ENCODE measurements at regions not wholly inside any gene's neighbourhood (a gene's known extent, or its start where the extent isn't known, plus 50 kb on each side); places are given as distances from the start of the nearest gene placed in this dataset.

GRCh38 chr3:188001926-188002325, 152.0 kb upstream of the LPP start:
- CTCF ChIA-PET, result no interaction called here
- H3K4me2 ChIP-seq (replicated peaks; ENCODE audit: low read depth, low read length, poor library complexity, severe bottlenecking), result no peak overlapping the region
- ATAC-seq (ENCODE audit: low read depth) (no peak), DNase-seq (no peak)
- H3K4me1 Mint-ChIP-seq, result peaks cover 31% of the 10 kb centered on the region
- H3K4me3 Mint-ChIP-seq, result no peak overlapping the region
- no peaks in the 10 kb centered on the region for H3K27me3 ChIP-seq (replicated peaks in 1 of 4; ENCODE audit: control extremely low read depth in 1 of 4, control insufficient read depth in 3 of 4, insufficient read depth in 4 of 4, low read length in 3 of 4)
- POLR2A ChIA-PET, result no interaction called here
- TF ChIP-seq CTCF (IDR thresholded peaks at IDR 0.05) (no peak), EZH2 (IDR thresholded peaks at IDR 0.05; ENCODE audit: borderline replicate concordance, insufficient read depth, low read depth, low read length, poor library complexity, severe bottlenecking) (no peak)
- H3K4me1 ChIP-seq (ENCODE audit: control insufficient read depth in 2 of 2, insufficient read depth in 2 of 2, low read length in 2 of 2), result peaks cover 19 to 21% of the 10 kb centered on the region in 2 donors
- no peak overlapping the region for H3K27ac Mint-ChIP-seq
- peaks cover 0 to 1% (median 0%) of the 10 kb centered on the region in 3 donors for H3K9me3 ChIP-seq (ENCODE audit: control extremely low read depth in 1 of 3, control insufficient read depth in 2 of 3, insufficient read depth in 1 of 3, low read length in 2 of 3)
- H3K36me3 ChIP-seq (replicated peaks in 1 of 2; ENCODE audit: control extremely low read depth in 1 of 2, control insufficient read depth in 1 of 2, extremely low read depth in 1 of 2, insufficient read depth in 2 of 2, low read length in 1 of 2), result no peaks in the 10 kb centered on the region
- H3K79me2 ChIP-seq (ENCODE audit: control insufficient read depth, insufficient read depth, low read length), result no peaks in the 10 kb centered on the region
- no peak overlapping the region for H3K9ac ChIP-seq (ENCODE audit: low read length)
- no peak overlapping the region for H3K4me3 ChIP-seq (ENCODE audit: control extremely low read depth in 1 of 5, extremely low read depth in 1 of 5, insufficient read depth in 1 of 5, low read depth in 2 of 5, low read length in 4 of 5)
- no peaks in the 10 kb centered on the region for H3K9me3 Mint-ChIP-seq (ENCODE audit: insufficient read depth)
- H4K20me1 ChIP-seq (ENCODE audit: control insufficient read depth, insufficient read depth, low read length, poor library complexity, severe bottlenecking), result no peaks in the 10 kb centered on the region
- no peak overlapping the region for H3K27ac ChIP-seq (ENCODE audit: low read length in 2 of 2)
- no peaks in the 10 kb centered on the region for H3K27me3 Mint-ChIP-seq
- intact Hi-C loops (cut with micrococcal nuclease), result loop anchor here (2.0 kb wide), 1 partner anchor 19 kb away; no protein-coding TSS in a partner anchor
- H2AFZ ChIP-seq (ENCODE audit: insufficient read depth, low read depth, low read length, poor library complexity, severe bottlenecking), result no peak overlapping the region

GRCh38 chr3:188002626-188003138, 151.3 kb upstream of the LPP start:
- H3K79me2 ChIP-seq (ENCODE audit: control insufficient read depth, insufficient read depth, low read length), result no peaks in the 10 kb centered on the region
- H3K4me3 ChIP-seq (ENCODE audit: control extremely low read depth in 1 of 5, extremely low read depth in 1 of 5, insufficient read depth in 1 of 5, low read depth in 2 of 5, low read length in 4 of 5), result no peak overlapping the region
- H3K9me3 Mint-ChIP-seq (ENCODE audit: insufficient read depth), result no peaks in the 10 kb centered on the region
- DNase-seq, result no peak
- H3K27me3 Mint-ChIP-seq, result no peaks in the 10 kb centered on the region
- H3K36me3 ChIP-seq (replicated peaks in 1 of 2; ENCODE audit: control extremely low read depth in 1 of 2, control insufficient read depth in 1 of 2, extremely low read depth in 1 of 2, insufficient read depth in 2 of 2, low read length in 1 of 2), result no peaks in the 10 kb centered on the region
- H3K4me2 ChIP-seq (replicated peaks; ENCODE audit: low read depth, low read length, poor library complexity, severe bottlenecking), result no peak overlapping the region
- peaks cover 31% of the 10 kb centered on the region for H3K4me1 Mint-ChIP-seq
- H3K4me3 Mint-ChIP-seq, result no peak overlapping the region
- no peak overlapping the region for H3K9ac ChIP-seq (ENCODE audit: low read length)
- ATAC-seq (ENCODE audit: low read depth), result no peak
- no CpG with 5 or more reads among the region's 1 CpG for WGBS (ENCODE audit: insufficient coverage)
- CTCF ChIA-PET, result no interaction called here
- intact Hi-C loops (cut with micrococcal nuclease), result no loop called here
- peaks cover 21% of the 10 kb centered on the region in 2 donors for H3K4me1 ChIP-seq (ENCODE audit: control insufficient read depth in 2 of 2, insufficient read depth in 2 of 2, low read length in 2 of 2)
- no peak overlapping the region for H3K27ac ChIP-seq (ENCODE audit: low read length in 2 of 2)
- TF ChIP-seq EZH2 (IDR thresholded peaks at IDR 0.05; ENCODE audit: borderline replicate concordance, insufficient read depth, low read depth, low read length, poor library complexity, severe bottlenecking), result no peak
- no peak for TF ChIP-seq CTCF (IDR thresholded peaks at IDR 0.05)
- no peaks in the 10 kb centered on the region for H4K20me1 ChIP-seq (ENCODE audit: control insufficient read depth, insufficient read depth, low read length, poor library complexity, severe bottlenecking)
- H3K27ac Mint-ChIP-seq, result no peak overlapping the region
- H2AFZ ChIP-seq (ENCODE audit: insufficient read depth, low read depth, low read length, poor library complexity, severe bottlenecking), result no peak overlapping the region
- peaks cover 0 to 1% (median 0%) of the 10 kb centered on the region in 3 donors for H3K9me3 ChIP-seq (ENCODE audit: control extremely low read depth in 1 of 3, control insufficient read depth in 2 of 3, insufficient read depth in 1 of 3, low read length in 2 of 3)
- POLR2A ChIA-PET, result no interaction called here
- no peaks in the 10 kb centered on the region for H3K27me3 ChIP-seq (replicated peaks in 1 of 4; ENCODE audit: control extremely low read depth in 1 of 4, control insufficient read depth in 3 of 4, insufficient read depth in 4 of 4, low read length in 3 of 4)

Data from B cell (primary cell).